HG03135 (cell line): ENCODE measurements at regions not wholly inside any gene's neighbourhood (a gene's known extent, or its start where the extent isn't known, plus 50 kb on each side); places are given as distances from the start of the nearest gene placed in this dataset.

Experiments
- ATAC-seq: cut with Tn5 transposase; IDR thresholded peaks from one replicate; pipeline ENCODE4 v1.9.1; 2021; ENCODE audit warnings: mild to moderate bottlenecking, moderate library complexity; ENCODE audit not compliant: unreplicated experiment

DNA sequence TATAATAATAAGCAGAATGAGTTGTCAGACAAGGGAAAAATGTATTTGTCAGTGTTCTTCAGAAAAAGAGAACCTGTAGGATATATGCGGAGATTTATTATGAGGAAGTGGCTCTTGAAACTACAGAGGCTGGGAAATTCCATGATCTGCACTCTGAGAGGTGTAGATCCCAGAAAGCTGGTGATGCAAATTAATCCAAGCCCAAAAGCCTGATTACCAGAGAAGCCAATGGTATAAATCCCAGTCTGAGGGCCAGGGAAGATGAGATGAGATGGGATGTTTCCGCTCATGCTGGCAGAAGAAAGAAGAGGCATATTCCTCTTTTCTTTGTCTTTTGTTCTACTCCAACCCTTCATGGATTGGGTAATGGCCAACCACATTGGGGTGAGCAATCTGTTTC is 732.8 kb upstream of the IGFBP3 start:
- no peak for ATAC-seq

DNA sequence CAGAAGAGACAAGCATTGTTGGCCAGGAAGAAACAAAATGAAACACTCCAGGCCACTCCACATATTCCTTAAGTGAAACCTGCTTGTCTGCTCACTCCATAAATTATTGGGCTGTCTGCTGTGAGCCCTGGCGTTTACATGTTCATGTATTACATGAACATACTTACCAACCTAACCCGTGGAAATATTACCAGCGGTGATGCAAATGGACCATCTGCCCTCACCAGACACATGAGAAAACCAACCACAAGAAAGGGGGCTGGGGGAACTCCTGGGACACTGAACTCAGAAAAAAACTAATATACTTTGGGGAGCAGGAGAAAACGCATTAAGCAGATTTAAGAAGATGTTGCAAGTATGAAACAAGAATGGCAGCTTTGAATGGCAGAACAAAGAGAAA is 731.2 kb upstream of the IGFBP3 start:
- ATAC-seq = no peak

DNA sequence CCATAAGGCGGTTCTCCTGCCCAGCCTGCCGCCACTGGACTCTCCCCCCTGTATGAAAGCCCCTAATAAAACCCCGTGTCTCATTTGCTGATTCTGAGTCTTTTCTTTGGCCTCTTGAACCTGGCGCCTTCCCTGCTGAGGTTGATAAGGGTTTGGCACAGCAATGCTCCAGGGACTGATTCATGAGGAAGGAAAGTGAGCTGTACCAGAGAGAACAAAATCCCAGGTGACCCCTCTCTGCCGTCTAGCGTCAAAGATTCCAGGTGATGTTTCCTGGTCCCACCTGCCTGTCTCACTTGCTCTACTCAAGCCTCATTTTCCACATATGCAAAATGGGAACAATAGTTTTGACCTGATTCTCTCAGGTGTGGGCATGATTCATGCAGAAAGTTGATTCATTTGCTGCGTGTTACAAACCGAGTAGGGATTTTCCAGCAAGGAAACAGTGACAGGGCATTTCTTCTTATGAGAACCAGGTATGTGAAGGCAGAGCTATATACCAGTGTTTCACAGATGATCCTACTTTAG is 730.6 kb upstream of the IGFBP3 start:
- ATAC-seq = no peak

DNA sequence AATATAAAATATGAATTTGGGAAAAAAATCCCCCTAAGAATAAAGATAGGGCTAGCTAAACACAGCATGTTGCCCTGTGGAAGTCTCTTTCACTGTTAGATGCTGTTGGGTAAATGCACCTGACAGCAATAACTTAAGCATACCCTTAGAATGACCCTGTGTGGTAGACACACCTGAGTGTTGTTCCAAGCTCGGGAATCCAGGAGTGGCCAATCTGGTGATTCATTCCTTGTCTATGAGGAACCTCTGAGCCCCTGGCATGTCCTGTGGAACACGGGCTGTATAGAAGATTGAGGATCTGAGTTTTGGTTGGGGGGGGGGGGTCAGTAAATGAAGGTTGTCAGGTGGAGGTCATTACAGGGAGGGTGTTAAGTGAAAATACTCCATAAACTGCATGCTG is 730.0 kb upstream of the IGFBP3 start:
- ATAC-seq = no peak

DNA sequence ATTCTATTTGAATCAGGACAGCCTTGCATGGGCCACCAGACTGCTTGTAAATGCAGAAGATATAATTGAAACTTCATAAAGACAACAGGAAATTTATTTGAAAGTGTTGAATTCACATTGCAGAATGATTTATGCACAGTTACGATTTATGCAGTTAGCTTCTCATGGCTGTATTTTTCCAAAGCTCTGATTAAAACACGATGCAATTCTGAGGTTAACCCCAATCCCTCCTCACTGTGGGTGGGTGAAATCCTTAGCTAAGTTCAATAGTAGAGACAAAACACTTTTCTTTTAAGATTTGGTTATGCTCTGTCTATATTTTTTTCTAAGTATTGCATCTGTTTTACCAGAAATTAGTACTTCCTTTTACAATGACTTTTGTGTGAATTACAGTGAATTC is 728.8 kb upstream of the IGFBP3 start:
- ATAC-seq = no peak

DNA sequence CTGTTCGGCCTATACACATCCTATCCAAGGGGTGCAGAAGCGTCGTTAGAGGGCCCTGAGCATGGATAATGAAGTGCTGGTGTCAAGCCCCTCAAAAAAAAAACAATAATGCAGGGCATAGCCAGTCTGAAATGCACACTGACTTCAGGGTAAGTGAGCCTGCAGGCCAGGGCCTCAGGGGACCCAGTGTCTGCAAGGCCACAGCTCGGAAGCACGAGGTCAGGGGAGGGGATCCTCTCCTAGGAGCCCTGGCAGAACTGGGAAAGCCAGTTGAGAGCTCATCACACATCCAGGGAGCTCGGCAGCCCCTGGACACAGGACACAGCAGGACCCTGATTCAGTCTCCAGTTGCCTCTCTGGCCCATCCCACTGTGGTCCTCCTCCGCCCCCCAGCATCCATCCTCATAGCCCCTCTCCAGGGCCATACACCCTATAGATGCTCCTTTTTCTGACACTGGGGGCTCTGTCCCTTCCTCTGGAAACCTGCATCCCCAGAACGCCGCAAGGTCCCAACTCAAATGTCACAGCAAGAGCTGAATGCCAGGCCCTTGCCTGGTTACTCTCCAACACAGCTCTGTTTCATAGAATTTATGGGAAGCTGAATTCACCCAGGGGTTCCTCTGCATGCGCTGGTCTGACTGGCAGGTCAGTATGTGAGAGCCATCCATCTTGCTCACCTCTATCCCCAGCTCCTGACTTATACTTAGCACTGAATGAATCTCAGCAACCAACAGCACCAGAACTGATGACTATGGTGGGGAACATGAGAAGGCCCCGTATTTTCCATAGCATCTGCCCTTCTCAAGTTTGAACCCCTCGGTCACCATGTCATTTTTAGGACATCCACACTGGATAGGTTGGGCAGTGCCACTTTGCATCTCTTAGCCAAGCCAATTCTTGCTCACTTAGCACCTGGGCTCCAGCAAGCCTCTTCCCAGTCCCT is 717.0 kb upstream of the IGFBP3 start:
- no peak for ATAC-seq

DNA sequence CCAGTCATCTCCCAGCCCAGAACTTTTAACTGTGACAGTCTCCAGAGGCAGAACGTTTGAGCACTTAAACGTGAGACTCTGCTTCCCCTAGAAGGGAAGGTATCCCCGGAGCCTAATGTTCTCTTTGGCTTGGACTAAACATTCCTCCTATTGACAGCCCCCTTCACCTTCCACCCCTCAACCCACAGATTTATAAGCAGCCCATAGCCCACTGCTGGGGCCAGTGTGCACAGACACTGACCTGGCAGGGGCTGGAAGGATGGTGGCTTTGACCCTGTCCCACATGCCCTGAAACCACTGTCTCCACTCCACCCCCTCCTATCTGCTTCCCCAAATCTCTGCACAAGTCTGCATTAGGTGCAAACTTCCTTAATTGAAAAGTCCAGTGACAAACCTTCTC is 715.0 kb upstream of the IGFBP3 start:
- no peak for ATAC-seq

DNA sequence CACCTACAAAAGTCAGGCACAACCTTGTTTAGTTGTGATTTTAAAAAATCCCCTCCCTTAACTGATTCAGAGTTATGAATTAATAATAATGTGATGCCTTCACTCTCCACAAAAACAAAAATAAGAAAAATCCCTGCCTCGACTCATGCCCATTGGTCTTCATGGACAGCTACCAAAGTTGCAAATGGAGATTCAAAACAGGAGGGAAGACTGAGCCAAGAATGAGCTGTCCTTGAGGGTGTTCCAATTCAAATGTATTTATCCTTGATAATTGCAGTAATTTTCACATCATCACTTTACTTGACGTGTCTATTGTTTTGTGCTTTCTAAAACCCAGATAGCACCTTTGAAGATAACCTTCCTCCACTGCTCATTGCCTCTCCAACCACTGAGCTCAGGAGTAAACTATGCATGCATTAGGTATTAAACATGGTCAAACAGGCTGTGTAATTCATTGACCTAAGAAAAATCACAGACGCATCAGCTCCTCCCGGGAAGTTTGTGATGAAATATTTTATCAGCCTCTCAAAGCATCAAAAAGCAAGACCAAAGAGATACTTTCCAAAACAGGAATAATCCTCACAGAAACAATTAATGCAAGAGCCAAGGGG is 712.7 kb upstream of the IGFBP3 start:
- no peak for ATAC-seq

DNA sequence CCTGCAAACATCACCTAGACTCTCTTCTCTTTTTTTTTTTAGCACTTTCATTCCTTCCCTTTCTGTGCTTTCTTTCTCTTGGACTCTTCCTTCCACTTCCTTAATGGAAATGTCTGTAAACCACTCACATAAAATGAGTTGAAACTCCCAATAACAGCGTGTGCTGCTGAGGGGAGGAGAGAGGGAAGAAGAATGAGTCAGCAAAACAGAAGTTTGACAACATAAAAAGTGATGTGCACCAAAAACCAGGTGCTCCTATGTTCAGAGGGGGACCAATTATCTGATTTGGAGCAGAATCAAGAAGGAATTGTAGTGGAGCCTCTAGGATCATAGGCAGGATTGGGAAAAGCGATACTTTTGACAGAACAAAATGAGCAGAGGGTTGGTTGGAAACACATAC is 712.1 kb upstream of the IGFBP3 start:
- no peak for ATAC-seq

DNA sequence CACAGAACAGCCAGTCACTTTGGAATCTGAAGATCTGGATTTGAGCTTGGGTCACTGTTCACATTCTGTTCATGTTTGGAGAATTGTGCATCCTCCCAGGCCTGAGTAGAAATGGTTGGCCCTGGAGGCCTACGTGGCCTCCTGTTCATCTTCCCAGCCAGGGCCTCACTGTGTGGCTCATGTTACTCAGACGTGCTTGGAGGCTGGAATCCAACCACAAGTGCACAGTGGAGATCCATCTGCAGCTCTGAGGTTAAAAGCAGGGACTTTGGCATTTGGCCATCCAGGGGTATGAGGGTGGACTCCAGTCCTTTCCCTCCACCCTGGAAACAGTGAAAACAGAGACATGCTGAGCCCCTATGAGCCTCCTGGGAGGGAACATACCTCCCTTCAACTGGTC is 709.0 kb upstream of the IGFBP3 start:
- no peak for ATAC-seq

DNA sequence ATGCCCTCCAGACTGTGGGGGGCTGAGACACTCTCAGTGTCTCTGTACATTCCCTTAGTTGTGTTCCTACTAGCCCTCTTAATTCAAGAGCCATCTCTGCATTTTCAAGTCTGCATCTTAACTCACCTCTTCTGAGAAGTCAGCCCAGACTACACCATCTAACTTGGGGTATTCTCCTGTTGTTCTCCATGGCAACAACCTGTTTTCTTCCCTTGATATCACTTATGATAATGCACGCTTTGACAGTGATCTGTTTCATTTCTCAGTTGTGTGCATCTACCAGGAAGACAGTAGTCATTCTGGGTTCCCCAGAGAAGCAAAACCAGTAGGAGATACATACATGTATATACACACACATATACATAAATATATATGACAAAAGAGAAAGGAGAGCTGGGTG is 707.3 kb upstream of the IGFBP3 start:
- ATAC-seq = no peak

DNA sequence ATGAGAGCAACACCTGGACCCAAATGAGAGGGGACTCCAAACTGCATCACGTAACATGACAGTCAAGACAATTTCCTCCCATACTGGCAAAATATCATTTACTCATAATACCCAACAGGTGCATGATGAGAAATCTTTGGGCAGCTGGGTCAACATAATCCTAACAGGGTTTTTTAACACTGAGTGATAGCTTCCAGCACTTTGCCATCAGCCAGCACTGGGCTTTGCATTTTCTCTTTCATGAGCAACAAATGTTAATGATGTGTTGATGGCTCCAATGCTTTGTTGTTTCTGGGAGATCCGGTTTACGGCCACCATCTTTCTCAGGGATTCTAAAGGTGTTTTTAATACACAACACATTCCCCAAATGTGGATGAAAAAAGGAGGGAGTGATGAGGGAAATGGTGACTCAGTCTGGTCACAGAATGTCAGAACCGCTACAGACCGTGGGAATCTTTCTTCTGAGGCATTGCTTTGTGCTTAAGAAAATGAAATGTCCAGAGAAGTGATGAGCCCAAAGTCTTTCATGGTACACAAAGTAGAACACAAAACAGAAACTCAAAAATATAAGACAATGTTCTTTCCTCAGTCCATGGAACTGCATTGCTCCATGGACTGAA is 705.7 kb upstream of the IGFBP3 start:
- no peak for ATAC-seq

DNA sequence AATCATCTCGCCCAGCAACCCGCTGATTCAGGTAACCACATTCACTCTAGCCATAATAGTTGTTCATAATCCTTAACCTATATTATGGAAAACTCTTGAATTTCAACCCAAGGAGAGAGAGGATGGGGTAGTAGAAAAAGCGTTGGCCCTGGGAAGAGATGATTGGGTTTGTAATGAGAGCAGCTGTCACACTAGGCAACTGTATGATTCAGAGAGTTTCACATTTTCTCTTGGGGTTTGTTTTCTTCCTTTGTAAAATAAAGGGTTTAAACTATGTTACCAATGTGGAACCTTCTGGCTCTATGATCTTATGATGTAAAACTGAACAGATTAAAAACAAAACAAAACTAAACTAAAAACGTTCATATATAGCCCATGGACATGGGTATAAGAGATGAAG is 705.2 kb upstream of the IGFBP3 start:
- no peak for ATAC-seq

DNA sequence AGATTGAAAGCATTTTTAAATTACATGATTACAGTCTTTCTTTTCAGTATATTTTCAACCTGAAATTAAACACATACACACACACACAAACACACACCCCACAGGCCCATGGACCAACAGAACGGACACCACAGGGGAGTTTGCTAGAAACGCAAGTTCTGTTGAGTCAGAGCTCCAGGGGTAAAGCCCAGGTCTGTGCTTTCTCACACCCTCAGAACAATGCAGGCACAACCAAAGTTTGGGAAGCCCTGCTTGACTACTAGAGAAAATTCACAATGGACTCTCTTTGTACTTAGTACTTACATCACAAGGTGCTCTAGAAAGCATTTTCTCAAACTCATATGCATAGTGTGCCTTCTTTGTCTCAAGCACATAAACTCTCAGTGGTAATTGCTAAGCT is 704.0 kb upstream of the IGFBP3 start:
- no peak for ATAC-seq

DNA sequence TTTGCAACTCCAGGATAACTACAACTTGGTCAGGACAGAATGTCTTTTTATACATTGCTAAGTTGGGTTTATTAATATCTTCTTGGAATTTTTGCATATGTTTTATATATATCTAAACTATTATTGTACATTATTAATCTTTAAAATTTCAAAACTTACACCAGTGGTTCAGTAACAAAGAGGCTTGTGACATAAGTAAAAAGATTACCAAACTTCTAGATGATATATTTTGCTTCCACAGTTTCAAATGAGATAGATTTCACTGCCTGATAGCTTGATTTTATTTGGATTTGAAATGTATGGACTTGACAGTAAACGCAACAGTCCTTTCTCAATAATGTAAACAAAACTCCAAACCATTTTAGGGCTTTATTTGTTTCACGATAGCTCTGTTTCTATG is 701.2 kb upstream of the IGFBP3 start:
- no peak for ATAC-seq

DNA sequence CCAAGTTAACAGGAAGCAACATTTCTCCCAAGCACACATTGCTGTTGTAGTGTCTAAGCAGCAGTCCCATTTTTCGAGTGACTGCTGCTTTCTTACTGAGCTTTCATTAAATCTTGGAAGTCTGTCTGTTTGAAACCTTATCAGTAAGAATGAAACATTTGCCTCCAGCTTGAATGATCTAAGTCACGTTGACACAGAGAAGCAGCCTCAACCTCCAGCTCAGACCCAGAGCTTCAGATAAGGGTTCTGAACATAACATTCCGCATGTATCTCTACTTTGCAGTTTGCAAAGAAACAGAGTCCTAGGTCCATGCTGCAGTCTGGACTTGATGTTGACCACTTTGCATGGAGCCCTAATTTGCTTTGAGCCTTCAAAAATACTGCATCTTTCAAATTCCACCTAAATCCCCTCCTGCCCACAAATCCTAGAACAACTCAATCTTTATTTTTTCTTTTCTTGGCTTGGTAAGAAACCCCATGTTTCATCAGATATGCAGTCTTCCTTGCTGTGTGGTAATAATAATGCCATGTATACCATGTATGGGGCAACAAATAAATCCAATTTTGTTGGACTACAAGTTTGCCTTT is 698.7 kb upstream of the IGFBP3 start:
- no peak for ATAC-seq

DNA sequence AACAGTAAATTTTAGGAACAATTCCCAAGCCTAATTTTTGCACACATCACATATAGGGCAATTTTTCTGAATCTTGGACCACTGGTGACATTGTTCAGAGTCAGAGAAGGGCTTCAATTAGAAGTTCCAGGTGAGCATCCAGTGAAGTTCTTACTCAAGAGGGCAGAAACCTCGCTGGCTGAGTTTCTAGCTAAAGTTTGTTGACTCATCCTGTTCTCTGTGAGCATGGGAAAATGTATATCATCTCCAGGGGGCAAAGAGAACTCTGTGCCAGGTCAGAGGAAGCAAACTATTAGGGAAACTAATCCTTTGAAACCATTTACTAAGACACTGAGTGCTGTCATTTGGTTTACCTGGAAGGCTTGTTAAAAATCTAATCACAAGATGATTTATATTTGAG is 695.6 kb upstream of the IGFBP3 start:
- ATAC-seq = no peak

DNA sequence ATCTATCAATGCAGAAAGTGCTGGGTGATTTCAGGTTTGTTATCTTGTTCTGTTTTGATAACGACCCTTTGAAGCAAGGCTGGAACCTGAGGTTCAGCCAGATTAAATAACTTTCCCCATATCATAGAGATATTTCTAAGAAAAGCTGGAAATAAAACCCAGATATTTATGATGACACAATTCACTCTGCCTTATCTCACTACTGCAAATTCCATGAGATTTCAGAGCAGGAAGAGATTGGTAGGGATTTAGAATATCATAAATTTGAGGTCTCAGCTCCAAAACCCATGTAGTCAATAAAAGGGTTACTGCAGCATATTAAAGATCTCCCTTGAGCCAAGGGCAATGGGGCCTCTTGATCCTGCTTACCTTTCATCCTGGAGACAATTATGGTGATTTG is 692.5 kb upstream of the IGFBP3 start:
- no peak for ATAC-seq

DNA sequence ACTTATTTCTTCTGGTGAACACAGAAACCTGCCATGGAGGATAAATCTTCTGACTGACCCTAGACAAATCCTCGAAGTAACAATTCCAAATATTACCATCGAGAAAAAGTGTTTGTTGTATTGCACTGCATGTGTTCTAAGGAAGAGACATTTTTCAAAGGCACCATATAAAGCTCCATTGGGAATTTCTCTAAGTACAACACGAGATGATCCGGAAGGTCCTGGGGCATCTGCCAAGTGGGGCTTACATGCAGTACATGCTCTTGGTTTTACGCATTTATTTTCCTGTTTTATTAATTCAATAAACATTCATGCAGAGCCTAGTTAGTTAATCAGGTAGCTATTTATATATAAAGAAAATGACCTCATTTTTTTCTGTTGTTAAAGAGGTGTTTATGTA is 692.0 kb upstream of the IGFBP3 start:
- no peak for ATAC-seq

DNA sequence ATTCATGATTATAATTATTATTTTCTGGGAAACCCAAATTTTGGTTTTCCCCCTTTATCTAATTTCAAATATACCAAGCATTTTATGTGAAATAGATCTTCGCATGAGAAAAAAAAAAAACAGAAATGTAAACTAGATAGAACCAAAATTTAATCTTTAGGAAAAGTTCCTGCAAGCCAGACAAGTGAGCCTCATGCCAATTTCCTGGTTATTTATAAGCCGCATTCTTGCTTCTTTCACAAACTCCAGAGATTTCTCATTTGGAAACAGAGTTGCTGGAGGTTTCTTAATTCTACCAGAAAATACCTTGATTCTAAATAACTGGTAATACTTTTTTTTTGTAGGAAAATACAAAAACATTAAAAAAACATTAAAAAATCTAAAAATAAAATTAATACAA is 690.4 kb upstream of the IGFBP3 start:
- ATAC-seq = no peak

DNA sequence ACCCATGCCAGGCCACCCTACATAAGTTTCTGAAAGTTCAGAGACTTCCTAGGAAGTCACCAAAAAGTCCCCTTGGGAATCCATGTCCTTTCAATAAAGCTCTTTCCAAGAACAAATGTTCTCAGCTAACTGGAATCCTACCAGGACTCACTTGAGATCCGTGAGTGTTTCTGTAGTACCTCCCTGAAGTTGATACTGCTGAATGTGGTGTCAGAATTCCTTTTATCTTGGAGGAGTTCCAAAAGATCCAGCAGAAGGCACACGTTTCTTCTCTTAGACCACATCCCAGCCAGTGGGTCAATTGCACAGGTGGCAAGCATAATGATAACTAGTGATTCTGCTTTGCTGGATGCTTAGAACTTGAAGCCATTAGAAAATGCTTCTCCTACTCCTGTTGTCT is 689.7 kb upstream of the IGFBP3 start:
- ATAC-seq = no peak

DNA sequence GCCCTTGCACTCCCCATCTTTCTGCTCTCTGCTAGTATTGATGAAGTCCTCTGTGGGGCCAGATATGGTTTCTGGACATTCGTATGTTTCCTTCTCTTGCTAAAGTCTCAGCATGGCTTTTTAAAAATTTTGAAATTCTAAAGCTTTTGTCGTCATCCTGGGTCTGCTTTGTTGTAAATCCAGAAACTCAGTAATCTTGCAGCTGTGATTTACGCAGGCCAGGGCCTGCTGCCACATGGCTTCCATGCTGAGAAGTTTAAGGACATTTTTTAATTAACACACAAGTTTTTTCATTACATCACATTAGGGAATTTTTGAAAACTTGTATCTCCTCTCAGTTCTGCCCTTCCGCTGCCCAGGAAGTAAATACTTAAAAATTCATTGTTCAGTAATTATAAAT is 686.1 kb upstream of the IGFBP3 start:
- ATAC-seq = no peak
